ENCODE measurements at regions not wholly inside any gene's neighbourhood (a gene's known extent, or its start where the extent isn't known, plus 50 kb on each side); places are given as distances from the start of the nearest gene placed in this dataset.
A peak's percentile ranks its signal among the peaks of the same experiment; 100 is the strongest.

GRCh38 chr7:25060487-25061055 is 64.5 kb downstream of the CYCS start:
- DNase-seq (ENCODE audit: extremely low spot score), result no peak
- TF ChIP-seq PKNOX1 (IDR thresholded peaks at IDR 0.05), result peak; percentile 78
- TF ChIP-seq FOXM1 (IDR thresholded peaks at IDR 0.05; ENCODE audit: borderline replicate concordance), result no peak
- ChIA-PET CTCF (interaction anchor here (0.6 to 1.3 kb wide), 3 partner anchors 9 to 1524 kb away, joined by 3 to 4 read pairs (median 4); no protein-coding TSS in a partner anchor), POLR2A (interaction anchor here (1.1 kb wide), 1 partner anchor 65 kb away, joined by 3 read pairs; the partner anchor contains the start of gene CYCS)

- DNase-seq (ENCODE audit: extremely low spot score), result no peak
- CTCF ChIA-PET, result interaction anchor here (0.6 kb wide), 1 partner anchor 158 kb away, joined by 3 read pairs; no protein-coding TSS in a partner anchor
- TF ChIP-seq SUZ12 (IDR thresholded peaks at IDR 0.05), result no peak
- no peak for TF ChIP-seq LEF1 (IDR thresholded peaks at IDR 0.05; ENCODE audit: borderline replicate concordance)
- no peak for TF ChIP-seq ZNF384 (IDR thresholded peaks at IDR 0.05)
- no peak for TF ChIP-seq ARNT (IDR thresholded peaks at IDR 0.05)
- no peak for TF ChIP-seq TARDBP (IDR thresholded peaks at IDR 0.05)
- no peak for TF ChIP-seq NFRKB (IDR thresholded peaks at IDR 0.05)
- TF ChIP-seq FOXK2 (IDR thresholded peaks at IDR 0.05), result no peak
- no peak for TF ChIP-seq BHLHE40 (IDR thresholded peaks at IDR 0.05; ENCODE audit: borderline replicate concordance)
- POLR2A ChIA-PET, result no interaction called here
Observed at GRCh38 chr7:25059576-25059975, 65.5 kb downstream of the CYCS start.

GRCh38 chr7:25056368-25056767 is 68.7 kb downstream of the CYCS start:
- TF ChIP-seq LEF1 (IDR thresholded peaks at IDR 0.05; ENCODE audit: borderline replicate concordance) (no peak), SP1 (IDR thresholded peaks at IDR 0.05) (no peak)
- no peak for DNase-seq (ENCODE audit: extremely low spot score)
- ChIA-PET POLR2A (no interaction called here), CTCF (no interaction called here)

GRCh38 chr7:25055520-25056220 is 69.4 kb downstream of the CYCS start:
- CTCF ChIA-PET, result no interaction called here
- POLR2A ChIA-PET, result no interaction called here
- DNase-seq (ENCODE audit: extremely low spot score), result no peak
- no peak for TF ChIP-seq FOXK2 (IDR thresholded peaks at IDR 0.05)

- CTCF ChIA-PET, result no interaction called here
- no peak for DNase-seq (ENCODE audit: extremely low spot score)
- TF ChIP-seq PKNOX1 (IDR thresholded peaks at IDR 0.05), result no peak
- TF ChIP-seq FOXK2 (IDR thresholded peaks at IDR 0.05), result no peak
- no peak for TF ChIP-seq SP1 (IDR thresholded peaks at IDR 0.05)
- no peak for TF ChIP-seq HDGF (IDR thresholded peaks at IDR 0.05; ENCODE audit: borderline replicate concordance)
- TF ChIP-seq TARDBP (IDR thresholded peaks at IDR 0.05), result no peak
- TF ChIP-seq LEF1 (IDR thresholded peaks at IDR 0.05; ENCODE audit: borderline replicate concordance), result no peak
- TF ChIP-seq BHLHE40 (IDR thresholded peaks at IDR 0.05; ENCODE audit: borderline replicate concordance), result no peak
- no peak for TF ChIP-seq CTBP1 (IDR thresholded peaks at IDR 0.05; ENCODE audit: borderline replicate concordance)
- no peak for TF ChIP-seq NFRKB (IDR thresholded peaks at IDR 0.05)
- TF ChIP-seq SUZ12 (IDR thresholded peaks at IDR 0.05), result no peak
- TF ChIP-seq ELF4 (IDR thresholded peaks at IDR 0.05), result no peak
- TF ChIP-seq ZNF384 (IDR thresholded peaks at IDR 0.05), result no peak
- no peak for TF ChIP-seq ARNT (IDR thresholded peaks at IDR 0.05)
- TF ChIP-seq FOXA1 (IDR thresholded peaks at IDR 0.05), result no peak
- no peak for TF ChIP-seq FOXM1 (IDR thresholded peaks at IDR 0.05; ENCODE audit: borderline replicate concordance)
- no peak for TF ChIP-seq L3MBTL2 (conservative IDR thresholded peaks at IDR 0.05)
Observed at GRCh38 chr7:25054819-25055519, 70.1 kb downstream of the CYCS start.

GRCh38 chr7:25050223-25050622 is 70.2 kb upstream of the OSBPL3 start:
- DNase-seq (ENCODE audit: extremely low spot score), result no peak
- ChIA-PET POLR2A (no interaction called here), CTCF (no interaction called here)
- TF ChIP-seq FOXM1 (IDR thresholded peaks at IDR 0.05; ENCODE audit: borderline replicate concordance), result no peak
- no peak for TF ChIP-seq LEF1 (IDR thresholded peaks at IDR 0.05; ENCODE audit: borderline replicate concordance)
- no peak for TF ChIP-seq BHLHE40 (IDR thresholded peaks at IDR 0.05; ENCODE audit: borderline replicate concordance)
- TF ChIP-seq SP1 (IDR thresholded peaks at IDR 0.05), result no peak
- TF ChIP-seq TARDBP (IDR thresholded peaks at IDR 0.05), result no peak
- TF ChIP-seq ELF4 (IDR thresholded peaks at IDR 0.05), result no peak

More at GRCh38 chr7:25054819-25055519, 70.1 kb downstream of the CYCS start:
- POLR2A ChIA-PET, result no interaction called here

GRCh38 chr7:25048444-25048834 is 68.5 kb upstream of the OSBPL3 start:
- TF ChIP-seq NFRKB (IDR thresholded peaks at IDR 0.05) (no peak), L3MBTL2 (conservative IDR thresholded peaks at IDR 0.05) (no peak), ZNF384 (IDR thresholded peaks at IDR 0.05) (no peak), SP1 (IDR thresholded peaks at IDR 0.05) (no peak), ARNT (IDR thresholded peaks at IDR 0.05) (no peak), FOXA1 (IDR thresholded peaks at IDR 0.05) (no peak), PKNOX1 (IDR thresholded peaks at IDR 0.05) (no peak), CTBP1 (IDR thresholded peaks at IDR 0.05; ENCODE audit: borderline replicate concordance) (no peak), FOXK2 (IDR thresholded peaks at IDR 0.05) (no peak), ELF4 (IDR thresholded peaks at IDR 0.05) (no peak)
- no peak for DNase-seq (ENCODE audit: extremely low spot score)
- ChIA-PET CTCF (no interaction called here), POLR2A (no interaction called here)

Data from HEK293T (cell line).